Hippocampal formation (tissue), 2 donors: ENCODE measurements at regions not wholly inside any gene's neighbourhood (a gene's known extent, or its start where the extent isn't known, plus 50 kb on each side); places are given as distances from the start of the nearest gene placed in this dataset.
A peak's percentile ranks its signal among the peaks of the same experiment; 100 is the strongest.

Experiments used
- DNase-seq, 2 donors: peaks; one replicate each; lab custom pipeline; 2025; lab: John Stamatoyannopoulos, UW

- no peak for DNase-seq
These were observed 194.0 kb upstream of the PPP1R3A start for GRCh38 chr7:114112806-114113205.

GRCh38 chr7:114110666-114111065 is 191.9 kb upstream of the PPP1R3A start:
- DNase-seq, result peak in 1 of 2 donors; percentile 36

GRCh38 chr7:114109721-114110120 is 190.9 kb upstream of the PPP1R3A start:
- peak in 1 of 2 donors; percentile 36 for DNase-seq

GRCh38 chr7:114109304-114109703 is 190.5 kb upstream of the PPP1R3A start:
- no peak for DNase-seq

- no peak for DNase-seq
These were observed 189.7 kb upstream of the PPP1R3A start for GRCh38 chr7:114108510-114108909.

- no peak for DNase-seq
These were observed 188.7 kb upstream of the PPP1R3A start for GRCh38 chr7:114107522-114107921.

- DNase-seq, result no peak
These were observed 185.2 kb upstream of the PPP1R3A start for GRCh38 chr7:114104035-114104434.

- DNase-seq, result no peak
These were observed 184.2 kb upstream of the PPP1R3A start for GRCh38 chr7:114102996-114103395.

GRCh38 chr7:114102131-114102530 is 183.3 kb upstream of the PPP1R3A start:
- no peak for DNase-seq

- DNase-seq, result no peak
These were observed 182.0 kb upstream of the PPP1R3A start for GRCh38 chr7:114100810-114101209.

GRCh38 chr7:114099337-114099736 is 180.5 kb upstream of the PPP1R3A start:
- DNase-seq, result no peak

GRCh38 chr7:114095885-114096284 is 177.1 kb upstream of the PPP1R3A start:
- no peak for DNase-seq

GRCh38 chr7:114088470-114088940 is 169.7 kb upstream of the PPP1R3A start:
- DNase-seq, result no peak

GRCh38 chr7:114087653-114088469 is 169.1 kb upstream of the PPP1R3A start:
- DNase-seq, result no peak

GRCh38 chr7:114086914-114087652 is 168.3 kb upstream of the PPP1R3A start:
- no peak for DNase-seq

GRCh38 chr7:114086537-114086913 is 167.7 kb upstream of the PPP1R3A start:
- no peak for DNase-seq

GRCh38 chr7:114085592-114086501 is 167.0 kb upstream of the PPP1R3A start:
- DNase-seq, result peak; percentile 26 to 42

GRCh38 chr7:114085313-114085591 is 166.4 kb upstream of the PPP1R3A start:
- no peak for DNase-seq

GRCh38 chr7:114084472-114085312 is 165.9 kb upstream of the PPP1R3A start:
- DNase-seq, result no peak

- no peak for DNase-seq
These were observed 165.2 kb upstream of the PPP1R3A start for GRCh38 chr7:114084002-114084471.
